SK-N-MC (cell line): ENCODE measurements at regions not wholly inside any gene's neighbourhood (a gene's known extent, or its start where the extent isn't known, plus 50 kb on each side); places are given as distances from the start of the nearest gene placed in this dataset.

Experiments used
- EZH2 ChIP-seq: fragments of 200-600 bp; sonication (generic); IDR thresholded peaks from one replicate; pipeline ENCODE4 v1.6.1; 2017; ENCODE audit warnings: antibody characterized with exemption
- FOXP2 ChIP-seq: optimal IDR thresholded peaks from 2 replicates; pipeline ENCODE3; 2011; ENCODE audit warnings: mild to moderate bottlenecking, moderate library complexity; ENCODE audit not compliant: insufficient read depth; ENCODE audit errors: extremely low read length, control extremely low read depth
- POLR2AphosphoS5 ChIP-seq: IDR thresholded peaks from 2 replicates; pipeline ENCODE4 v1.6.1; 2012; ENCODE audit warnings: mild to moderate bottlenecking, low read depth, low read length, borderline replicate concordance

DNA sequence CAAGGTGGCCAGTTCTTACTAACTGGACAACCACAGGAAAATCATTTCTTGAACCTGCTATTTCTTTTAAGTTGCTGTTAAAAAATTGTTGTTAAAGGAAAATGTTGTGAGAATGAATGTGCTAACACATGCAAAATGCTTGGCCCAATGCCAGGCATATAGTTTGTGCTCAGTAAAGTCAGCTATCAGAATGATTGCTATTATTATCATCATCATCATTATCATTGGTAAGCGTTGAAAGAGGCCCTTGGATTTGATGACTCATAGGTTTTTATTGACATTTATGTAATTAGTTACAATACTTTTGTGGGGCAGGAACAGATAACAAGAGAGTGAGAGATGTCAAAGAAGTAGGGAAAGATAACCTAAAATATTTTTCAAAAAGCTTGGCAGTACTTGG lies 394.2 kb upstream of the ZEB2 start:
- TF ChIP-seq EZH2 (no peak), POLR2AphosphoS5 (no peak; the same call in 1 of the 2 replicates), FOXP2 (no peak)
